ENCODE measurements at regions not wholly inside any gene's neighbourhood (a gene's known extent, or its start where the extent isn't known, plus 50 kb on each side); places are given as distances from the start of the nearest gene placed in this dataset.

GRCh38 chr13:37446503-37446902 is 152.1 kb downstream of the POSTN start:
- TF ChIP-seq CTCF (IDR thresholded peaks at IDR 0.05; ENCODE audit: low read depth, low read length, poor library complexity, severe bottlenecking) = no peak
- no peak for TF ChIP-seq EZH2phosphoT487 (IDR thresholded peaks at IDR 0.05; ENCODE audit: borderline replicate concordance, low read length)

Measured in DOHH2 (cell line).